HFFc6 (cell line): ENCODE measurements at regions not wholly inside any gene's neighbourhood (a gene's known extent, or its start where the extent isn't known, plus 50 kb on each side); places are given as distances from the start of the nearest gene placed in this dataset.

Experiments used
- DNase-seq: peaks from one replicate; pipeline ENCODE4 v3.0.0-alpha.2; 2018
- H3K27ac Mint-ChIP-seq: 2 replicates; pipeline ENCODE4 v1.8.0; 2020; ENCODE audit warnings: mild to moderate bottlenecking, mixed read lengths
- H3K27me3 Mint-ChIP-seq: 2 replicates; pipeline ENCODE4 v1.8.0; 2021; ENCODE audit warnings: mild to moderate bottlenecking, moderate library complexity, mixed read lengths; ENCODE audit not compliant: insufficient read depth
- H3K36me3 Mint-ChIP-seq: 2 replicates; pipeline ENCODE4 v1.8.0; 2021; ENCODE audit warnings: low read depth, mixed read lengths
- H3K4me1 Mint-ChIP-seq: 2 replicates; pipeline ENCODE4 v1.8.0; 2020; ENCODE audit warnings: low read depth, mixed read lengths
- H3K4me3 Mint-ChIP-seq: 2 replicates; pipeline ENCODE4 v1.8.0; 2020; ENCODE audit warnings: mild to moderate bottlenecking, moderate library complexity, mixed read lengths
- H3K9me3 Mint-ChIP-seq: 2 replicates; pipeline ENCODE4 v1.8.0; 2020; ENCODE audit warnings: mild to moderate bottlenecking, mixed read lengths
- CTCF ChIP-seq: fragments of 200-600 bp; sonication (generic); IDR thresholded peaks from 2 replicates; pipeline ENCODE4 v1.5.0; 2021; ENCODE audit warnings: antibody characterized with exemption, mild to moderate bottlenecking

GRCh38 chr3:105923140-105923539, 54.3 kb upstream of the CBLB start:
- Mint-ChIP-seq H3K4me3 (no peak overlapping the region), H3K9me3 (peaks cover 13% of the 10 kb centered on the region), H3K4me1 (no peaks in the 10 kb centered on the region), H3K36me3 (peaks cover 30% of the 10 kb centered on the region), H3K27ac (no peak overlapping the region), H3K27me3 (no peaks in the 10 kb centered on the region)
- TF ChIP-seq CTCF, result no peak
- no peak for DNase-seq

DNA sequence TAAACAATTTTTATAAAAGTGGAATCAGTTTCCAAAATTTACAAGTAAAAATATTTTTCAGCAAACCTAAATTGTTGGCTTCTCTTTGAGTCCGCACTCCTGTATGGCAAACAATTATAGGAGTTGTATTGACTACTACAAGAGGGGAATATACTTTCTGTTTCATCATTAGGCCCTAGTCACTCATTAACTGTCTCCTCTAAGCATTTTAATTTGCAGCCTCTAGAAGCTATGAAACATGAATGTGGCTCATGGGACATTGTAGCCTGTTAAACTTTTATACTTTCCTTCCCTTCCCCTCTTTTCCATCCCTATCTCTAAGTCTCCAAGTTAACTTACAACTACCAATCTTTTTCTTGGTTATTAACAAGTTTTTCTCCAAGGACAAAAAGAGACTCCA, 58.9 kb upstream of the CBLB start:
- Mint-ChIP-seq H3K9me3 (no peaks in the 10 kb centered on the region), H3K4me1 (peaks cover 5% of the 10 kb centered on the region), H3K36me3 (no peaks in the 10 kb centered on the region), H3K4me3 (no peak overlapping the region), H3K27me3 (no peaks in the 10 kb centered on the region), H3K27ac (no peak overlapping the region)
- no peak for TF ChIP-seq CTCF
- no peak for DNase-seq

GRCh38 chr3:105930733-105931132, 61.9 kb upstream of the CBLB start:
- no peaks in the 10 kb centered on the region for H3K9me3 Mint-ChIP-seq
- H3K27me3 Mint-ChIP-seq, result no peaks in the 10 kb centered on the region
- H3K36me3 Mint-ChIP-seq, result peaks cover 7% of the 10 kb centered on the region; the same call in 1 of the 2 replicates
- H3K4me3 Mint-ChIP-seq, result no peak overlapping the region
- peaks cover 16% of the 10 kb centered on the region for H3K4me1 Mint-ChIP-seq
- TF ChIP-seq CTCF, result no peak
- no peak for DNase-seq
- no peak overlapping the region for H3K27ac Mint-ChIP-seq

DNA sequence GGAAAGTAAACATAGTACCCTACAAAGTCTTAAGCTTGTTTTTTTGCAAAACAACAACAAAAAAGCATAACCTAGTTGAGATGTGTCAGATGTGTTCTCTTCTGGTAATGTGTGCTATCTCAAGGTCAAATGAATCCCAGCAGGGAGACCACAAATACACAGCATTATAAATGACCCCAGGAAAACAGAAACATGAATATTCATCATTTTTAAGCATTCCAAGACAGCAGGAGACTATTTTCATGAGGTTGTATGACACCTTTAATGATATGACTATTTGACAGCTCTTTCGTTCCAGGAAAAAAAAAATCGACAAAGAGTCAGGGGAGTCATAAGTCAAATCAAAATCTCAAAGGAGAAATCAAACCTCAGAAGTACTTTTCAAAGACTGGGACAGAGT, 62.7 kb upstream of the CBLB start:
- no peaks in the 10 kb centered on the region for H3K9me3 Mint-ChIP-seq
- peaks cover 7% of the 10 kb centered on the region; the same call in 1 of the 2 replicates for H3K36me3 Mint-ChIP-seq
- no peak for TF ChIP-seq CTCF
- no peaks in the 10 kb centered on the region for H3K27me3 Mint-ChIP-seq
- no peak for DNase-seq
- H3K4me3 Mint-ChIP-seq, result no peak overlapping the region
- peaks cover 22% of the 10 kb centered on the region for H3K4me1 Mint-ChIP-seq
- H3K27ac Mint-ChIP-seq, result no peak overlapping the region

- H3K36me3 Mint-ChIP-seq, result peaks cover 7% of the 10 kb centered on the region; the same call in 1 of the 2 replicates
- no peak for DNase-seq
- H3K27ac Mint-ChIP-seq, result no peak overlapping the region
- no peaks in the 10 kb centered on the region for H3K9me3 Mint-ChIP-seq
- H3K27me3 Mint-ChIP-seq, result no peaks in the 10 kb centered on the region
- no peak for TF ChIP-seq CTCF
- peaks cover 38% of the 10 kb centered on the region for H3K4me1 Mint-ChIP-seq
- no peak overlapping the region for H3K4me3 Mint-ChIP-seq
Measured at GRCh38 chr3:105933871-105934270, 65.1 kb upstream of the CBLB start.

GRCh38 chr3:105938101-105938500, 69.3 kb upstream of the CBLB start:
- peak; percentile 24 for DNase-seq
- Mint-ChIP-seq H3K27ac (peak overlapping the region; percentile 75), H3K4me3 (peak overlapping the region; percentile 70), H3K36me3 (peaks cover 7% of the 10 kb centered on the region; the same call in 1 of the 2 replicates), H3K4me1 (peaks cover 40% of the 10 kb centered on the region), H3K27me3 (no peaks in the 10 kb centered on the region), H3K9me3 (no peaks in the 10 kb centered on the region)
- TF ChIP-seq CTCF, result no peak
